Astrocyte (in vitro differentiated cells and primary cell): ENCODE measurements at regions not wholly inside any gene's neighbourhood (a gene's known extent, or its start where the extent isn't known, plus 50 kb on each side); places are given as distances from the start of the nearest gene placed in this dataset.

Experiments used
- DNase-seq: peaks from one replicate; pipeline ENCODE4 v3.0.0-alpha.2; 2010; ENCODE audit warnings: low read depth
- FAIRE-seq: peaks from 2 replicates; lab custom pipeline; 2011; peaks lifted over from hg19 to GRCh38; lab: Jason Lieb, UNC
- H2AFZ ChIP-seq: 2 replicates; pipeline ENCODE4 v1.6.0; 2012; ENCODE audit warnings: low read depth, low read length, inconsistent platforms
- H3K27ac ChIP-seq: 2 replicates; pipeline ENCODE4 v1.5.1; 2011; ENCODE audit warnings: low read depth, low read length, inconsistent platforms
- H3K27me3 ChIP-seq: 2 replicates; pipeline ENCODE4 v1.6.0; 2011; ENCODE audit warnings: low read length, inconsistent platforms; ENCODE audit not compliant: insufficient read depth
- H3K36me3 ChIP-seq: 2 replicates; pipeline ENCODE4 v1.5.1; 2011; ENCODE audit warnings: low read length, inconsistent platforms; ENCODE audit not compliant: insufficient read depth
- H3K4me1 ChIP-seq: 2 replicates; pipeline ENCODE4 v1.5.1; 2011; ENCODE audit warnings: low read length, inconsistent platforms; ENCODE audit not compliant: insufficient read depth
- H3K4me2 ChIP-seq: 2 replicates; pipeline ENCODE4 v1.6.0; 2012; ENCODE audit warnings: low read length, inconsistent platforms
- H3K4me3 ChIP-seq: 2 replicates; pipeline ENCODE4 v1.5.1; 2011; ENCODE audit warnings: low read depth, mild to moderate bottlenecking, low read length, inconsistent platforms; ENCODE audit not compliant: insufficient read depth
- H3K79me2 ChIP-seq: 2 replicates; pipeline ENCODE4 v1.6.0; 2012; ENCODE audit warnings: mild to moderate bottlenecking, low read length, inconsistent platforms; ENCODE audit not compliant: insufficient read depth
- H3K9ac ChIP-seq: 2 replicates; pipeline ENCODE4 v1.6.0; 2012; ENCODE audit warnings: mild to moderate bottlenecking, low read length, inconsistent platforms
- H3K9me3 ChIP-seq: 2 replicates; pipeline ENCODE4 v1.5.1; 2012; ENCODE audit warnings: low read depth, mild to moderate bottlenecking, low read length, inconsistent platforms; ENCODE audit not compliant: insufficient read depth
- H4K20me1 ChIP-seq: 2 replicates; pipeline ENCODE4 v1.6.0; 2012; ENCODE audit warnings: low read length, inconsistent platforms; ENCODE audit not compliant: insufficient read depth
- H3K27ac Mint-ChIP-seq: one replicate; pipeline ENCODE4 v1.8.0; 2021; ENCODE audit warnings: mild to moderate bottlenecking, mixed read lengths; ENCODE audit not compliant: unreplicated experiment
- H3K27me3 Mint-ChIP-seq: one replicate; pipeline ENCODE4 v1.8.0; 2021; ENCODE audit warnings: low read depth, mixed read lengths; ENCODE audit not compliant: unreplicated experiment
- H3K36me3 Mint-ChIP-seq: one replicate; pipeline ENCODE4 v1.8.0; 2021; ENCODE audit warnings: low read depth, mixed read lengths; ENCODE audit not compliant: unreplicated experiment
- H3K4me1 Mint-ChIP-seq: one replicate; pipeline ENCODE4 v1.8.0; 2021; ENCODE audit warnings: low read depth, mixed read lengths; ENCODE audit not compliant: unreplicated experiment
- H3K4me3 Mint-ChIP-seq: one replicate; pipeline ENCODE4 v1.8.0; 2021; ENCODE audit warnings: mild to moderate bottlenecking, moderate library complexity, mixed read lengths; ENCODE audit not compliant: unreplicated experiment
- H3K9me3 Mint-ChIP-seq: one replicate; pipeline ENCODE4 v1.8.0; 2021; ENCODE audit warnings: mild to moderate bottlenecking, mixed read lengths; ENCODE audit not compliant: unreplicated experiment
- EZH2 ChIP-seq: IDR thresholded peaks from 2 replicates; pipeline ENCODE4 v1.6.1; 2012; ENCODE audit warnings: mild to moderate bottlenecking, low read length, inconsistent platforms; ENCODE audit not compliant: insufficient read depth
- TF ChIP-seq, protein P1 (sequence below): IDR thresholded peaks from 2 replicates; pipeline ENCODE4 v1.5.1; 2011; ENCODE audit warnings: low read depth, mild to moderate bottlenecking, inconsistent platforms, low read length, moderate library complexity; ENCODE audit not compliant: insufficient read depth

DNA sequence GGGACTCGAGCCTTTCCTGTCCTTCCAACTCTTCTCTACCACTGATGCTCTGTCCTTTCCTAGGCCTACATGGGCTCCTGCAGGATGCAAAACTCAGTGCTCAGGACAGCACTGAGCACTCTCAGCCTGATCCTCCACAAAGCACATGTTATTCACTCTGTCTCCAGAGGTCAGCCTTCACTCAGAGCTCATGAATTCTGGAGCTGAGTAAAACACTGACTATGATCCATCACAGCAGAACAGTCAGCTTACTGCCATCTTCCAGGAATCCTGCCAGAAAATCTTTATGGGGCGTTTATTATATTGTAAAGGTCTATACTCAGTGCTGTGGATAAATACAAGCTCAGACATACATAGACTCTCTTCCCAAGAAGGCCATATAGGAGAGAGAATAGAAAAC, 121.5 kb upstream of the CPEB2 start:
- Histone ChIP-seq H3K4me2 (no peak overlapping the region), H3K27me3 (peaks cover 6% of the 10 kb centered on the region), H3K9ac (no peak overlapping the region), H3K4me3 (no peak overlapping the region), H2AFZ (no peak overlapping the region), H3K9me3 (no peaks in the 10 kb centered on the region), H4K20me1 (no peaks in the 10 kb centered on the region), H3K36me3 (no peaks in the 10 kb centered on the region), H3K4me1 (no peaks in the 10 kb centered on the region), H3K27ac (no peak overlapping the region), H3K79me2 (no peaks in the 10 kb centered on the region)
- Mint-ChIP-seq H3K27me3 (no peaks in the 10 kb centered on the region), H3K9me3 (no peaks in the 10 kb centered on the region), H3K4me3 (no peak overlapping the region), H3K36me3 (peaks cover 1% of the 10 kb centered on the region), H3K27ac (no peak overlapping the region), H3K4me1 (peaks cover 17% of the 10 kb centered on the region)
- FAIRE-seq, result no peak
- TF ChIP-seq, protein P1, sequence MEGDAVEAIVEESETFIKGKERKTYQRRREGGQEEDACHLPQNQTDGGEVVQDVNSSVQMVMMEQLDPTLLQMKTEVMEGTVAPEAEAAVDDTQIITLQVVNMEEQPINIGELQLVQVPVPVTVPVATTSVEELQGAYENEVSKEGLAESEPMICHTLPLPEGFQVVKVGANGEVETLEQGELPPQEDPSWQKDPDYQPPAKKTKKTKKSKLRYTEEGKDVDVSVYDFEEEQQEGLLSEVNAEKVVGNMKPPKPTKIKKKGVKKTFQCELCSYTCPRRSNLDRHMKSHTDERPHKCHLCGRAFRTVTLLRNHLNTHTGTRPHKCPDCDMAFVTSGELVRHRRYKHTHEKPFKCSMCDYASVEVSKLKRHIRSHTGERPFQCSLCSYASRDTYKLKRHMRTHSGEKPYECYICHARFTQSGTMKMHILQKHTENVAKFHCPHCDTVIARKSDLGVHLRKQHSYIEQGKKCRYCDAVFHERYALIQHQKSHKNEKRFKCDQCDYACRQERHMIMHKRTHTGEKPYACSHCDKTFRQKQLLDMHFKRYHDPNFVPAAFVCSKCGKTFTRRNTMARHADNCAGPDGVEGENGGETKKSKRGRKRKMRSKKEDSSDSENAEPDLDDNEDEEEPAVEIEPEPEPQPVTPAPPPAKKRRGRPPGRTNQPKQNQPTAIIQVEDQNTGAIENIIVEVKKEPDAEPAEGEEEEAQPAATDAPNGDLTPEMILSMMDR, result no peak
- TF ChIP-seq EZH2, result no peak
- no peak for DNase-seq

DNA sequence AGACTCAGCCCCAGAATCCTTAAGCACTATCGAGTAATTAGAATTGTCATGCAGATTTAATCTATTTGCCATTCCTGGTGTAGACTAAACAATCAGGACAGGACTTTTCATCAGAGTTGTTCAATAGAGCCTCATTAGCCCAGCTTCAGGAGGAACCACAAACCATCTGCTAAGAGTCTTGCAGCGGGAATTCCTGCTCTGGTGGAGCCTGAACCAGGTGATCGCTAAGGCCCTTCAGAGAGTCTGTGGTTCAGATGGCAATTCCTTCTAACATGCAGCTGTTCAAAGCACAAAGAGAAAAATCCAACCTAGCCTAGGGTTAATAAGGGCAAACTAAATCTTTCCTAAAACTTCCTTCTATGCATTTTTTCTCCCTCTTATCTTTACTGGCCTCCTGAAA, 119.1 kb upstream of the CPEB2 start:
- Mint-ChIP-seq H3K9me3 (peaks cover 2% of the 10 kb centered on the region), H3K27ac (no peak overlapping the region), H3K4me1 (peaks cover 12% of the 10 kb centered on the region), H3K4me3 (no peak overlapping the region), H3K27me3 (no peaks in the 10 kb centered on the region), H3K36me3 (peaks cover 1% of the 10 kb centered on the region)
- no peak for DNase-seq
- Histone ChIP-seq H3K4me2 (no peak overlapping the region), H3K36me3 (no peaks in the 10 kb centered on the region), H3K27me3 (peaks cover 6% of the 10 kb centered on the region), H3K27ac (no peak overlapping the region), H3K9ac (no peak overlapping the region), H3K4me3 (no peak overlapping the region), H4K20me1 (no peaks in the 10 kb centered on the region), H3K4me1 (no peaks in the 10 kb centered on the region), H3K9me3 (no peaks in the 10 kb centered on the region), H2AFZ (no peak overlapping the region), H3K79me2 (no peaks in the 10 kb centered on the region)
- TF ChIP-seq EZH2, result no peak
- TF ChIP-seq, protein P1, result no peak
- FAIRE-seq, result no peak

DNA sequence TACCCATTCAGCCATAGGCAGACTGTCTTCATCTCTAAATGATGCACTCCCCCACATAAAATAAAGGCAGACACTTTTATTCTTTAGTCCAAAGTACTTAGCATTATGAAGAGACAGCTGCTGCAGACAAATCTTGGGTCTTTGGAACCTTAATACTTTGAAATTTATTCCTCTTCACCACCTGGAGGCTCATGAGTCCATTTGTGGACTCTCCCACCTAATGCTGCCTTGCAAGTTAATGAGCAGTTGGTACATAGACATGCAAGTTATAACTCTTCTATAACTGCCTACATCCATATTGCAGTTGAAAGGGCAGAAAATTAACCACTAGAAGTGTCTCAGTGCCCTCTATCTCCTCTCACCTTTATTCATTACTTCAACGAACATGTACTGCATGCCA, 118.6 kb upstream of the CPEB2 start:
- H3K4me1 ChIP-seq, result no peaks in the 10 kb centered on the region
- Mint-ChIP-seq H3K27me3 (no peaks in the 10 kb centered on the region), H3K9me3 (peaks cover 2% of the 10 kb centered on the region), H3K27ac (no peak overlapping the region), H3K4me1 (peaks cover 14% of the 10 kb centered on the region), H3K4me3 (no peak overlapping the region), H3K36me3 (no peaks in the 10 kb centered on the region)
- H3K9ac ChIP-seq, result no peak overlapping the region
- H3K27ac ChIP-seq, result no peak overlapping the region
- H3K4me3 ChIP-seq, result no peak overlapping the region
- no peak overlapping the region for H2AFZ ChIP-seq
- DNase-seq, result no peak
- H3K9me3 ChIP-seq, result no peaks in the 10 kb centered on the region
- no peaks in the 10 kb centered on the region for H4K20me1 ChIP-seq
- TF ChIP-seq, protein P1, result no peak
- no peak for TF ChIP-seq EZH2
- H3K4me2 ChIP-seq, result no peak overlapping the region
- no peaks in the 10 kb centered on the region for H3K79me2 ChIP-seq
- no peak for FAIRE-seq
- no peaks in the 10 kb centered on the region for H3K36me3 ChIP-seq
- H3K27me3 ChIP-seq, result peaks cover 6% of the 10 kb centered on the region
